ENCODE measurements at regions not wholly inside any gene's neighbourhood (a gene's known extent, or its start where the extent isn't known, plus 50 kb on each side); places are given as distances from the start of the nearest gene placed in this dataset.

- TF ChIP-seq CTCF (IDR thresholded peaks at IDR 0.05; ENCODE audit: poor library complexity) (no peak), EZH2 (IDR thresholded peaks at IDR 0.05; ENCODE audit: borderline replicate concordance) (no peak)
Measured at GRCh38 chr6:90445533-90446108, 141.3 kb downstream of the MAP3K7 start.

Data from hepatocyte (in vitro differentiated cells).